PC-9 (cell line): ENCODE measurements at regions not wholly inside any gene's neighbourhood (a gene's known extent, or its start where the extent isn't known, plus 50 kb on each side); places are given as distances from the start of the nearest gene placed in this dataset.

Experiments used
- BruUV-seq: library from RNA; stranded (reverse); fragments of 400-500 nt; replicated peaks from 2 replicates; lab custom pipeline; 2021; lab: Mats Ljungman, UMichigan
- CTCF ChIA-PET: fragments of 300-600 bp; sonication (Branson Sonifier 250); formaldehyde crosslinking; loops from one replicate; lab custom pipeline; 2022; ENCODE audit warnings: antibody characterized with exemption; lab: Charles Lee
- POLR2A ChIA-PET: fragments of 300-600 bp; sonication (Branson Sonifier 250); formaldehyde crosslinking; loops from one replicate; lab custom pipeline; 2022; ENCODE audit warnings: antibody characterized with exemption; ENCODE audit not compliant: unreplicated experiment; lab: Charles Lee
- DNase-seq, 2 experiments: peaks; one replicate each; pipeline versions ENCODE4 v3.0.0 to v3.0.0-alpha.2; 2015 to 2022; ENCODE audit warnings: mixed read lengths in 1 of 2
- H2AFZ ChIP-seq: fragments of 200-600 bp; sonication (generic); 2 replicates; pipeline ENCODE4 v1.8.1; 2017; ENCODE audit warnings: antibody characterized with exemption
- H3F3A ChIP-seq: fragments of 200-600 bp; sonication (generic); 2 replicates; pipeline ENCODE4 v1.8.1; 2017; ENCODE audit warnings: antibody characterized with exemption, mild to moderate bottlenecking, low read depth; ENCODE audit not compliant: insufficient read depth
- H3K27ac ChIP-seq: fragments of 200-600 bp; sonication (generic); 2 replicates; pipeline ENCODE4 v1.6.1; 2016; ENCODE audit warnings: mixed run types
- H3K27me3 ChIP-seq: fragments of 200-600 bp; sonication (generic); 2 replicates; pipeline ENCODE4 v1.6.1; 2016; ENCODE audit warnings: low read depth, mixed run types; ENCODE audit not compliant: insufficient read depth
- H3K36me3 ChIP-seq: fragments of 200-600 bp; sonication (generic); 2 replicates; pipeline ENCODE4 v1.6.1; 2016; ENCODE audit warnings: low read depth, mixed run types
- H3K4me1 ChIP-seq: fragments of 200-600 bp; sonication (generic); replicated peaks from 2 replicates; pipeline ENCODE4 v1.6.1; 2016; ENCODE audit warnings: mixed run types; ENCODE audit not compliant: insufficient read depth
- H3K4me2 ChIP-seq: fragments of 200-600 bp; sonication (generic); 2 replicates; pipeline ENCODE4 v1.6.1; 2017; ENCODE audit warnings: mixed run types
- H3K4me3 ChIP-seq: fragments of 200-600 bp; sonication (generic); 2 replicates; pipeline ENCODE4 v1.6.1; 2016; ENCODE audit warnings: mixed run types
- H3K79me2 ChIP-seq: fragments of 200-600 bp; sonication (generic); 2 replicates; pipeline ENCODE4 v1.6.1; 2017; ENCODE audit warnings: low read depth, mixed run types
- H3K9me2 ChIP-seq: fragments of 200-600 bp; sonication (generic); 2 replicates; pipeline ENCODE4 v1.8.1; 2017; ENCODE audit warnings: mild to moderate bottlenecking; ENCODE audit not compliant: insufficient read depth
- H3K9me3 ChIP-seq: fragments of 200-600 bp; sonication (generic); 2 replicates; pipeline ENCODE4 v1.8.1; 2016; ENCODE audit warnings: low read depth; ENCODE audit not compliant: insufficient read depth
- H4K20me1 ChIP-seq: fragments of 200-600 bp; sonication (generic); 2 replicates; pipeline ENCODE4 v1.8.1; 2017; ENCODE audit not compliant: insufficient read depth
- CTCF ChIP-seq: fragments of 200-600 bp; sonication (generic); conservative IDR thresholded peaks from 2 replicates; pipeline ENCODE4 v1.6.1; 2017; ENCODE audit warnings: mixed run types, antibody characterized with exemption, mild to moderate bottlenecking, moderate library complexity
- EZH2 ChIP-seq: fragments of 200-600 bp; sonication (generic); IDR thresholded peaks from 2 replicates; pipeline ENCODE4 v1.8.0; 2017; ENCODE audit warnings: antibody characterized with exemption, low read depth
- intact Hi-C: fragments of 100-400 bp; cut with micrococcal nuclease; formaldehyde crosslinking; loops from one replicate; pipeline ENCODE4 v1.10.0; 2022; ENCODE audit not compliant: unreplicated experiment

GRCh38 chr6:163954088-163954775 is 539.7 kb downstream of the QKI start:
- Histone ChIP-seq H3K4me3 (no peak overlapping the region), H3K79me2 (no peaks in the 10 kb centered on the region), H3K27me3 (peaks cover 32% of the 10 kb centered on the region), H3K9me3 (no peaks in the 10 kb centered on the region; the same call in 1 of the 2 replicates), H3K4me2 (no peak overlapping the region), H3K36me3 (no peaks in the 10 kb centered on the region), H4K20me1 (no peaks in the 10 kb centered on the region), H3F3A (no peaks in the 10 kb centered on the region), H3K27ac (no peak overlapping the region), H3K9me2 (no peaks in the 10 kb centered on the region), H3K4me1 (no peaks in the 10 kb centered on the region), H2AFZ (no peak overlapping the region)
- BruUV-seq: no TSS peak
- no peak for TF ChIP-seq CTCF
- no peak for DNase-seq
- CTCF ChIA-PET: no interaction called here
- POLR2A ChIA-PET: no interaction called here
- intact Hi-C loops: no loop called here

- no peak overlapping the region for H2AFZ ChIP-seq
- TF ChIP-seq EZH2: no peak
- no peak for TF ChIP-seq CTCF
- no peaks in the 10 kb centered on the region for H3K4me1 ChIP-seq
- no peaks in the 10 kb centered on the region for H3F3A ChIP-seq
- CTCF ChIA-PET: no interaction called here
- no peaks in the 10 kb centered on the region for H3K36me3 ChIP-seq
- H3K4me3 ChIP-seq: no peak overlapping the region
- peaks cover 37% of the 10 kb centered on the region for H3K27me3 ChIP-seq
- POLR2A ChIA-PET: no interaction called here
- no peaks in the 10 kb centered on the region for H3K9me2 ChIP-seq
- H3K79me2 ChIP-seq: no peaks in the 10 kb centered on the region
- intact Hi-C loops: no loop called here
- H3K4me2 ChIP-seq: no peak overlapping the region
- BruUV-seq: no TSS peak
- no peak overlapping the region for H3K27ac ChIP-seq
- H3K9me3 ChIP-seq: no peaks in the 10 kb centered on the region; the same call in 1 of the 2 replicates
- no peak for DNase-seq
- no peaks in the 10 kb centered on the region for H4K20me1 ChIP-seq
These were observed 537.5 kb downstream of the QKI start for GRCh38 chr6:163952005-163952404.

GRCh38 chr6:163951326-163951725 is 536.8 kb downstream of the QKI start:
- Histone ChIP-seq H3K79me2 (no peaks in the 10 kb centered on the region), H3K4me2 (no peak overlapping the region), H3F3A (no peaks in the 10 kb centered on the region), H4K20me1 (no peaks in the 10 kb centered on the region), H3K27me3 (peaks cover 44% of the 10 kb centered on the region), H3K9me3 (no peaks in the 10 kb centered on the region; the same call in 1 of the 2 replicates), H3K4me3 (no peak overlapping the region), H3K9me2 (no peaks in the 10 kb centered on the region), H3K27ac (no peak overlapping the region), H3K36me3 (no peaks in the 10 kb centered on the region), H2AFZ (no peak overlapping the region), H3K4me1 (no peaks in the 10 kb centered on the region)
- no peak for DNase-seq
- intact Hi-C loops: no loop called here
- no TSS peak for BruUV-seq
- CTCF ChIA-PET: no interaction called here
- TF ChIP-seq EZH2 (no peak), CTCF (no peak)
- POLR2A ChIA-PET: no interaction called here
